ENCODE measurements at regions not wholly inside any gene's neighbourhood (a gene's known extent, or its start where the extent isn't known, plus 50 kb on each side); places are given as distances from the start of the nearest gene placed in this dataset.
"Not testable (repeated sequence)": the region's sequence is repeated elsewhere in the genome, so short reads cannot be mapped to it uniquely, and the experiment has no call there.

- not testable (repeated sequence) for TF ChIP-seq CTCF (conservative IDR thresholded peaks at IDR 0.05 in 1 of 2, IDR thresholded peaks at IDR 0.05 in 1 of 2; ENCODE audit: low read depth in 1 of 2, low read length in 2 of 2); EZH2 (IDR thresholded peaks at IDR 0.05; ENCODE audit: low read length, missing control alignments)
Measured at GRCh38 chr9:38895227-38895626, 175.3 kb upstream of the FAM240B start.
